WTC11 (cell line): ENCODE measurements at regions not wholly inside any gene's neighbourhood (a gene's known extent, or its start where the extent isn't known, plus 50 kb on each side); places are given as distances from the start of the nearest gene placed in this dataset.

Experiments used
- ATAC-seq: fragments of 200-7000 bp; cut with Tn5 transposase; 2 replicates; pipeline ENCODE4 v1.10.0; 2021; ENCODE audit warnings: mild to moderate bottlenecking, moderate library complexity
- CTCF ChIA-PET: fragments of 300-600 bp; sonication (Branson Sonifier 250); formaldehyde crosslinking; loops from one replicate; lab custom pipeline; 2021; ENCODE audit warnings: antibody characterized with exemption; lab: Charles Lee
- POLR2A ChIA-PET: fragments of 350-600 bp; sonication (Branson Sonifier 250); formaldehyde crosslinking; loops from one replicate; lab custom pipeline; 2021; ENCODE audit warnings: antibody characterized with exemption; lab: Charles Lee
- DNase-seq: peaks from one replicate; pipeline ENCODE4 v3.0.0; 2021; ENCODE audit warnings: low spot score
- H3K27ac Mint-ChIP-seq: 2 replicates; pipeline ENCODE4 v1.8.0; 2021; ENCODE audit warnings: mixed read lengths
- H3K27me3 Mint-ChIP-seq: 2 replicates; pipeline ENCODE4 v1.8.0; 2021; ENCODE audit warnings: low read depth, mild to moderate bottlenecking, moderate library complexity, mixed read lengths
- H3K36me3 Mint-ChIP-seq: 2 replicates; pipeline ENCODE4 v1.8.0; 2021; ENCODE audit warnings: mixed read lengths
- H3K4me1 Mint-ChIP-seq: 2 replicates; pipeline ENCODE4 v1.8.0; 2022; ENCODE audit warnings: mixed read lengths
- H3K4me3 Mint-ChIP-seq: 2 replicates; pipeline ENCODE4 v1.8.0; 2021; ENCODE audit warnings: mild to moderate bottlenecking, moderate library complexity, mixed read lengths
- H3K9me3 Mint-ChIP-seq: 2 replicates; pipeline ENCODE4 v1.8.0; 2021; ENCODE audit warnings: mixed read lengths
- AR ChIP-seq: fragments of 250-450 bp; sonication (Bioruptor Pico); IDR thresholded peaks from 2 replicates; pipeline ENCODE4 v1.9.0; 2021; ENCODE audit warnings: mild to moderate bottlenecking
- ATF6 ChIP-seq: sonication (generic); formaldehyde crosslinking; IDR thresholded peaks from 2 replicates; pipeline ENCODE4 v1.8.1; 2023; ENCODE audit warnings: mild to moderate bottlenecking, missing genetic modification reagents
- CREB1 ChIP-seq: sonication (generic); formaldehyde crosslinking; IDR thresholded peaks from 2 replicates; pipeline ENCODE4 v1.8.0; 2023; ENCODE audit warnings: mild to moderate bottlenecking, missing genetic modification reagents
- CTCF ChIP-seq: fragments of 200-600 bp; IDR thresholded peaks from 2 replicates; pipeline ENCODE4 v1.8.0; 2022; ENCODE audit warnings: antibody characterized with exemption
- E2F1 ChIP-seq: sonication (generic); formaldehyde crosslinking; IDR thresholded peaks from 2 replicates; pipeline ENCODE4 v1.8.0; 2022; ENCODE audit warnings: mild to moderate bottlenecking, missing genetic modification reagents
- ELF4 ChIP-seq: sonication (generic); formaldehyde crosslinking; IDR thresholded peaks from 2 replicates; pipeline ENCODE4 v1.8.1; 2022; ENCODE audit warnings: low read depth, mild to moderate bottlenecking, moderate library complexity, missing genetic modification reagents
- FOXP4 ChIP-seq: sonication (generic); formaldehyde crosslinking; IDR thresholded peaks from 2 replicates; pipeline ENCODE4 v1.8.0; 2022; ENCODE audit warnings: mild to moderate bottlenecking, missing genetic modification reagents
- GABPB1 ChIP-seq: sonication (generic); formaldehyde crosslinking; IDR thresholded peaks from 2 replicates; pipeline ENCODE4 v1.8.1; 2023; ENCODE audit warnings: mild to moderate bottlenecking, missing genetic modification reagents
- NFE2L1 ChIP-seq: sonication (generic); formaldehyde crosslinking; IDR thresholded peaks from 2 replicates; pipeline ENCODE4 v1.8.1; 2023; ENCODE audit warnings: missing genetic modification reagents
- OVOL2 ChIP-seq: fragments of 250-450 bp; sonication (Bioruptor Pico); IDR thresholded peaks from 2 replicates; pipeline ENCODE4 v1.9.0; 2021; ENCODE audit warnings: mild to moderate bottlenecking, borderline replicate concordance
- RORB ChIP-seq: fragments of 250-450 bp; sonication (Bioruptor Pico); IDR thresholded peaks from 2 replicates; pipeline ENCODE4 v1.9.0; 2021; ENCODE audit warnings: mild to moderate bottlenecking
- SMAD4 ChIP-seq: sonication (generic); formaldehyde crosslinking; IDR thresholded peaks from 2 replicates; pipeline ENCODE4 v1.8.0; 2022; ENCODE audit warnings: mild to moderate bottlenecking, missing genetic modification reagents
- TCF7 ChIP-seq: sonication (generic); formaldehyde crosslinking; IDR thresholded peaks from 2 replicates; pipeline ENCODE4 v1.8.0; 2022; ENCODE audit warnings: mild to moderate bottlenecking, low read depth, missing genetic modification reagents, moderate library complexity
- TEAD1 ChIP-seq: sonication (generic); formaldehyde crosslinking; IDR thresholded peaks from 2 replicates; pipeline ENCODE4 v1.8.0; 2022; ENCODE audit warnings: mild to moderate bottlenecking, missing genetic modification reagents
- TP53 ChIP-seq: sonication (generic); formaldehyde crosslinking; IDR thresholded peaks from 2 replicates; pipeline ENCODE4 v1.8.1; 2023; ENCODE audit warnings: mild to moderate bottlenecking, missing genetic modification reagents
- ZMAT4 ChIP-seq: fragments of 250-450 bp; sonication (Bioruptor Pico); IDR thresholded peaks from 2 replicates; pipeline ENCODE4 v1.9.0; 2021; ENCODE audit warnings: mild to moderate bottlenecking
- ZNF138 ChIP-seq: sonication (generic); formaldehyde crosslinking; conservative IDR thresholded peaks from 2 replicates; pipeline ENCODE4 v1.8.1; 2022; ENCODE audit warnings: mild to moderate bottlenecking, moderate library complexity, missing genetic modification reagents
- ZNF263 ChIP-seq: sonication (generic); formaldehyde crosslinking; IDR thresholded peaks from 2 replicates; pipeline ENCODE4 v1.8.1; 2022; ENCODE audit warnings: low read depth, mild to moderate bottlenecking, moderate library complexity, missing genetic modification reagents
- ZNF396 ChIP-seq: fragments of 250-450 bp; sonication (Bioruptor Pico); IDR thresholded peaks from 2 replicates; pipeline ENCODE4 v1.8.0; 2021; ENCODE audit warnings: mild to moderate bottlenecking, moderate library complexity, borderline replicate concordance
- ZNF423 ChIP-seq: fragments of 250-450 bp; sonication (Bioruptor Pico); IDR thresholded peaks from 2 replicates; pipeline ENCODE4 v2.1.2; 2022; ENCODE audit warnings: mild to moderate bottlenecking, moderate library complexity
- ZNF512 ChIP-seq: sonication (generic); formaldehyde crosslinking; IDR thresholded peaks from 2 replicates; pipeline ENCODE4 v1.8.1; 2022; ENCODE audit warnings: missing genetic modification reagents, borderline replicate concordance

GRCh38 chr10:35898716-35899440, 256.8 kb upstream of the FZD8 start (continued):
- TF ChIP-seq CTCF (no peak), OVOL2 (CRISPR knock-in tag) (no peak), AR (CRISPR knock-in tag) (no peak), FOXP4 (CRISPR knock-in tag) (no peak), ZNF512 (CRISPR knock-in tag) (no peak), GABPB1 (CRISPR knock-in tag) (no peak)

- ChIA-PET POLR2A (no interaction called here), CTCF (no interaction called here)
- no peaks in the 10 kb centered on the region for H3K27me3 Mint-ChIP-seq
- TF ChIP-seq ZNF423 (CRISPR knock-in tag) (no peak), ZNF396 (CRISPR knock-in tag) (no peak), TP53 (CRISPR knock-in tag) (no peak), TCF7 (CRISPR knock-in tag) (no peak), ELF4 (CRISPR knock-in tag) (no peak), NFE2L1 (CRISPR knock-in tag) (no peak), ZNF138 (CRISPR knock-in tag) (no peak), ZNF263 (CRISPR knock-in tag) (no peak), SMAD4 (CRISPR knock-in tag) (no peak)
- no peak overlapping the region for H3K27ac Mint-ChIP-seq
- H3K4me1 Mint-ChIP-seq = peaks cover 7% of the 10 kb centered on the region
- H3K36me3 Mint-ChIP-seq = 0 out of 2 replicates have a peak, but pooled peaks cover 3% of the 10 kb centered on the region
- DNase-seq = no peak
- no peak overlapping the region for H3K4me3 Mint-ChIP-seq
- ATAC-seq = no peak
- peaks cover 12% of the 10 kb centered on the region for H3K9me3 Mint-ChIP-seq
Measured at GRCh38 chr10:35896001-35896400, 253.9 kb upstream of the FZD8 start.

- ChIA-PET POLR2A (no interaction called here), CTCF (no interaction called here)
- Mint-ChIP-seq H3K9me3 (peaks cover 13% of the 10 kb centered on the region), H3K27me3 (no peaks in the 10 kb centered on the region), H3K27ac (no peak overlapping the region), H3K4me1 (peaks cover 12% of the 10 kb centered on the region), H3K4me3 (no peak overlapping the region), H3K36me3 (0 out of 2 replicates have a peak, but pooled peaks cover 3% of the 10 kb centered on the region)
- DNase-seq (no peak), ATAC-seq (no peak)
- no peak for TF ChIP-seq E2F1
- TF ChIP-seq TP53 (CRISPR knock-in tag) = no peak
- no peak for TF ChIP-seq ATF6 (CRISPR knock-in tag)
- no peak for TF ChIP-seq TEAD1
- no peak for TF ChIP-seq ZMAT4 (CRISPR knock-in tag)
- TF ChIP-seq RORB (CRISPR knock-in tag) = no peak
- TF ChIP-seq ZNF138 (CRISPR knock-in tag) = no peak
- no peak for TF ChIP-seq CREB1
Measured at GRCh38 chr10:35895331-35895730, 253.2 kb upstream of the FZD8 start.
